Mucosa of gallbladder (tissue), 1 donor: ENCODE measurements at regions not wholly inside any gene's neighbourhood (a gene's known extent, or its start where the extent isn't known, plus 50 kb on each side); places are given as distances from the start of the nearest gene placed in this dataset.
"Not testable (repeated sequence)": the region's sequence is repeated elsewhere in the genome, so short reads cannot be mapped to it uniquely, and the experiment has no call there.

Experiments used
- DNase-seq: peaks from one replicate; pipeline ENCODE4 v3.0.0-alpha.2; 2020; ENCODE audit warnings: low spot score
- donor health status: DM: no; HTN: no; CAD: no.

GRCh38 chr3:145175626-145176025 is 985.4 kb downstream of the PLOD2 start:
- no peak for DNase-seq

- no peak for DNase-seq
These were observed 984.1 kb downstream of the PLOD2 start for GRCh38 chr3:145176907-145177306.

- no peak for DNase-seq
These were observed 983.2 kb downstream of the PLOD2 start for GRCh38 chr3:145177828-145178227.

GRCh38 chr3:145182196-145182911 is 978.6 kb downstream of the PLOD2 start:
- no peak for DNase-seq

- no peak for DNase-seq
These were observed 977.7 kb downstream of the PLOD2 start for GRCh38 chr3:145183261-145183660.

GRCh38 chr3:145188079-145188770 is 972.8 kb downstream of the PLOD2 start:
- no peak for DNase-seq

- DNase-seq: no peak
These were observed 970.8 kb downstream of the PLOD2 start for GRCh38 chr3:145190138-145190537.

- no peak for DNase-seq
These were observed 970.2 kb downstream of the PLOD2 start for GRCh38 chr3:145190761-145191160.

- DNase-seq: peak; percentile 17
These were observed 969.4 kb downstream of the PLOD2 start for GRCh38 chr3:145191543-145191942.

GRCh38 chr3:145197051-145197820 is 963.7 kb downstream of the PLOD2 start:
- peak; percentile 80 for DNase-seq

- no peak for DNase-seq
These were observed 963.2 kb downstream of the PLOD2 start for GRCh38 chr3:145197821-145198220.

GRCh38 chr3:145209561-145209960 is 951.4 kb downstream of the PLOD2 start:
- DNase-seq: no peak

- DNase-seq: no peak
These were observed 941.4 kb downstream of the PLOD2 start for GRCh38 chr3:145219355-145220235.

GRCh38 chr3:145224886-145225285 is 936.1 kb downstream of the PLOD2 start:
- no peak for DNase-seq

- no peak for DNase-seq
These were observed 917.1 kb downstream of the PLOD2 start for GRCh38 chr3:145243875-145244274.

GRCh38 chr3:145244327-145244726 is 916.7 kb downstream of the PLOD2 start:
- no peak for DNase-seq

GRCh38 chr3:145246291-145246690 is 914.7 kb downstream of the PLOD2 start:
- no peak for DNase-seq

- no peak for DNase-seq
These were observed 912.1 kb downstream of the PLOD2 start for GRCh38 chr3:145248928-145249327.

GRCh38 chr3:145251311-145251710 is 909.7 kb downstream of the PLOD2 start:
- no peak for DNase-seq

- not testable (repeated sequence) for DNase-seq
These were observed 903.0 kb downstream of the PLOD2 start for GRCh38 chr3:145257967-145258366.

- no peak for DNase-seq
These were observed 901.7 kb downstream of the PLOD2 start for GRCh38 chr3:145259166-145259880.
